ENCODE measurements at regions not wholly inside any gene's neighbourhood (a gene's known extent, or its start where the extent isn't known, plus 50 kb on each side); places are given as distances from the start of the nearest gene placed in this dataset.
"Not testable (repeated sequence)": the region's sequence is repeated elsewhere in the genome, so short reads cannot be mapped to it uniquely, and the experiment has no call there.

DNA sequence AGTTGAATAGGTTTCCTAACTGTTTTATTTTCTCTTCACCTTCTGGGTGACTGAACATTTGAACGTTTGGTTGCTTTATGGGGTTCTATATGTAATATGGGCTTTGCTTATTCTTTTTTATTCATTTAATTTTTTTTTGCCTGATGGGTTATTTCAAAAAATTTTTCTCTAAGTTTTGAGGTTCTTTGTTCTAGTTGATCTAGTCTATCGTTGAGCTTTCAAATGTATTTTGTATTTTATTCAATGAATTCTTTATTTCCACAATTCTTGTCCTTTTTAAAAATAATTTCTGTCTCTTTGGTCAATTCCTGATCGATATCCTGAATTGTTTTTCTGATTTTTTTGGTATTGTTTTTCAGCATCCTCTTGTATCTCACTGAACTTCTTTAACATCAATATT is 239.5 kb upstream of the PCDH9 start:
- TF ChIP-seq, protein P1, sequence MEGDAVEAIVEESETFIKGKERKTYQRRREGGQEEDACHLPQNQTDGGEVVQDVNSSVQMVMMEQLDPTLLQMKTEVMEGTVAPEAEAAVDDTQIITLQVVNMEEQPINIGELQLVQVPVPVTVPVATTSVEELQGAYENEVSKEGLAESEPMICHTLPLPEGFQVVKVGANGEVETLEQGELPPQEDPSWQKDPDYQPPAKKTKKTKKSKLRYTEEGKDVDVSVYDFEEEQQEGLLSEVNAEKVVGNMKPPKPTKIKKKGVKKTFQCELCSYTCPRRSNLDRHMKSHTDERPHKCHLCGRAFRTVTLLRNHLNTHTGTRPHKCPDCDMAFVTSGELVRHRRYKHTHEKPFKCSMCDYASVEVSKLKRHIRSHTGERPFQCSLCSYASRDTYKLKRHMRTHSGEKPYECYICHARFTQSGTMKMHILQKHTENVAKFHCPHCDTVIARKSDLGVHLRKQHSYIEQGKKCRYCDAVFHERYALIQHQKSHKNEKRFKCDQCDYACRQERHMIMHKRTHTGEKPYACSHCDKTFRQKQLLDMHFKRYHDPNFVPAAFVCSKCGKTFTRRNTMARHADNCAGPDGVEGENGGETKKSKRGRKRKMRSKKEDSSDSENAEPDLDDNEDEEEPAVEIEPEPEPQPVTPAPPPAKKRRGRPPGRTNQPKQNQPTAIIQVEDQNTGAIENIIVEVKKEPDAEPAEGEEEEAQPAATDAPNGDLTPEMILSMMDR (IDR thresholded peaks at IDR 0.05) = no peak
- H3K27ac ChIP-seq = no peak overlapping the region
- H3K4me1 ChIP-seq = no peaks in the 10 kb centered on the region
- ATAC-seq = no peak
- no peaks in the 10 kb centered on the region for H3K27me3 ChIP-seq (ENCODE audit: low read depth)
- H3K9me3 ChIP-seq = peaks cover 8% of the 10 kb centered on the region
- no peak overlapping the region for H3K4me3 ChIP-seq
- DNase-seq = no peak
- intact Hi-C loops (cut with DNase I) = no loop called here
- no peaks in the 10 kb centered on the region for H3K36me3 ChIP-seq

DNA sequence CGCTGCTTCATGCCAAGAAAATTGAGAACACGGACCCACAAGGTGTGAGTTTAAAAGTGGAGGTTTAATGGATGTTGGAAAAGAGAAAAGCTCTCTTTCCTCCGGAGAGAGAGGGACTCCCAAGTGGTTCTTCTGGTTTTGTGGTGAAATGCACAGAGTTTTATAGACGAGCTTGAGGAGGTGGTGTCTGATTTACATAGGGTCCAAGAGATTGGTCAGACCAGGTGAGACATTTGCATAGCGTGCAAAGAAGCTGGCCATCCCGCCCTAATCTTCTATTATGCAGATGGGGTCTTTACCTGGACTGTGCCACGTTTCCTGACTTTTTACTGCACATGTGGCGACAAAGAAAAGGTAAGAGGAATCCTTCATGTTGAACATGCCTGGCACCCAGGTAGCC is 236.4 kb upstream of the PCDH9 start:
- Histone ChIP-seq H3K27ac (no peak overlapping the region), H3K27me3 (ENCODE audit: low read depth) (no peaks in the 10 kb centered on the region), H3K9me3 (peaks cover 8% of the 10 kb centered on the region), H3K4me3 (no peak overlapping the region), H3K4me1 (no peaks in the 10 kb centered on the region), H3K36me3 (no peaks in the 10 kb centered on the region)
- no peak for DNase-seq
- intact Hi-C loops (cut with DNase I) = no loop called here
- TF ChIP-seq, protein P1 (IDR thresholded peaks at IDR 0.05) = no peak
- no peak for ATAC-seq

GRCh38 chr13:67464154-67464553 is 234.0 kb upstream of the PCDH9 start:
- H3K27me3 ChIP-seq (ENCODE audit: low read depth) = no peaks in the 10 kb centered on the region
- no peak for DNase-seq
- TF ChIP-seq, protein P1 (IDR thresholded peaks at IDR 0.05) = no peak
- intact Hi-C loops (cut with DNase I) = no loop called here
- ATAC-seq = no peak
- no peak overlapping the region for H3K27ac ChIP-seq
- no peaks in the 10 kb centered on the region for H3K4me1 ChIP-seq
- no peaks in the 10 kb centered on the region for H3K9me3 ChIP-seq
- H3K4me3 ChIP-seq = no peak overlapping the region
- H3K36me3 ChIP-seq = no peaks in the 10 kb centered on the region

DNA sequence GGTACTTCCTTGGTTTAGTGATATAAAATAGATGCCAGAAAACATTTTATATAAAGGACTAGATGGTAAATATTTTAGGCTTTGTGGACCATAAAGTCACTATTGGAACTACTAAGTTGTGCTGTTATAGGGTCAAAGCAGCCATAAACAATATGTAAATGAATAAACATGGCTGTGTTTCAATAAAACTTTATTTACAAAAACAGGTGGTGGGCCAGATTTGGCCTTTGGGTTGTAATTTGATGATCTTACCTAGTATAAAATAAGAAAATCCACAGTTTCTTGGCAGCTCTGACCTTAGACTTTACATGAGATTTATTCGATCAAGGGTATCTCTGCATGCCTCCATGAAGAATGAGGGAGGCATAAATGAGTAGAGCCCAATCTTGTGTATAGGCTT is 232.0 kb upstream of the PCDH9 start:
- intact Hi-C loops (cut with DNase I) = no loop called here
- Histone ChIP-seq H3K27ac (no peak overlapping the region), H3K9me3 (no peaks in the 10 kb centered on the region), H3K36me3 (no peaks in the 10 kb centered on the region), H3K4me1 (no peaks in the 10 kb centered on the region), H3K27me3 (ENCODE audit: low read depth) (no peaks in the 10 kb centered on the region), H3K4me3 (no peak overlapping the region)
- ATAC-seq (no peak), DNase-seq (no peak)
- TF ChIP-seq, protein P1 (IDR thresholded peaks at IDR 0.05) = no peak

DNA sequence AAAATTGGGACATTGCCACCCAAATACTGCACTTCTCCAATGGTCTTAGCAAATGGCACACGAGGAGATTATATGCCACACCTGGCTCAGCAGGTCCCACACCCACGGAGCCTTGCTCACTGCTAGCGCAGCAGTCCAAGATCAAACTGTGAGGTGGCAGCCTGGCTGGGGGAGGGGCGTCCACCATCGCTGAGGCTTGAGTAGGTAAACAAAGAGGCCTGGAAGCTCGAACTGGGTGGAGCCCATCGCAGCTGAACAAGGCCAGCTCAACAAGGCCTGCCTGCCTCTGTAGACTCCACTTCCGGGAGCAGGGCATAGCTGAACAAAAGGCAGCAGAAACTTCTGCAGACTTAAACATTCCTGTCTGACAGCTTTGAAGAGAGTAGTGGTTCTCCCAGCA is 222.4 kb upstream of the PCDH9 start:
- DNase-seq; H3K36me3 ChIP-seq; H3K9me3 ChIP-seq; H3K27me3 ChIP-seq (ENCODE audit: low read depth); H3K27ac ChIP-seq; H3K4me1 ChIP-seq; ATAC-seq; H3K4me3 ChIP-seq; intact Hi-C loops (cut with DNase I): not testable (repeated sequence)

GRCh38 chr13:67445436-67445835 is 215.3 kb upstream of the PCDH9 start:
- Histone ChIP-seq H3K9me3 (no peaks in the 10 kb centered on the region), H3K27me3 (ENCODE audit: low read depth) (no peaks in the 10 kb centered on the region), H3K4me1 (no peaks in the 10 kb centered on the region), H3K4me3 (no peak overlapping the region), H3K36me3 (no peaks in the 10 kb centered on the region), H3K27ac (no peak overlapping the region)
- TF ChIP-seq, protein P1 (IDR thresholded peaks at IDR 0.05) = no peak
- ATAC-seq (no peak), DNase-seq (no peak)
- intact Hi-C loops (cut with DNase I) = no loop called here

Data from lower lobe of right lung (tissue), 2 donors.